OCI-LY7 (cell line): ENCODE measurements at regions not wholly inside any gene's neighbourhood (a gene's known extent, or its start where the extent isn't known, plus 50 kb on each side); places are given as distances from the start of the nearest gene placed in this dataset.

Source experiments
- BruUV-seq: library from RNA; stranded (reverse); fragments of 400-500 nt; replicated peaks from 2 replicates; lab custom pipeline; 2021; lab: Mats Ljungman, UMichigan
- CTCF ChIA-PET: fragments of 300-600 bp; sonication (Branson Sonifier 250); formaldehyde crosslinking; loops from one replicate; lab custom pipeline; 2022; ENCODE audit warnings: antibody characterized with exemption; ENCODE audit not compliant: unreplicated experiment; lab: Charles Lee
- POLR2A ChIA-PET: fragments of 300-600 bp; sonication (Branson Sonifier 250); formaldehyde crosslinking; loops from one replicate; lab custom pipeline; 2022; ENCODE audit warnings: antibody characterized with exemption; lab: Charles Lee
- DNase-seq: peaks from one replicate; pipeline ENCODE4 v3.0.0-alpha.2; 2015; ENCODE audit warnings: low spot score
- H2AFZ ChIP-seq: fragments of 200-600 bp; sonication (generic), shearing (Covaris generic); 2 replicates; pipeline ENCODE4 v1.6.1; 2014; ENCODE audit warnings: mild to moderate bottlenecking, antibody characterized with exemption, low read length, moderate library complexity
- H3K27ac ChIP-seq: fragments of 200-600 bp; sonication (generic); 2 replicates; pipeline ENCODE4 v1.5.1; 2014; ENCODE audit warnings: mixed run types, low read depth, mild to moderate bottlenecking, moderate library complexity, low read length, inconsistent platforms; ENCODE audit not compliant: poor library complexity, severe bottlenecking
- H3K36me3 ChIP-seq: fragments of 200-600 bp; sonication (generic); 2 replicates; pipeline ENCODE4 v1.6.1; 2014; ENCODE audit warnings: mild to moderate bottlenecking, antibody characterized with exemption, low read length, moderate library complexity, mixed read lengths; ENCODE audit not compliant: insufficient read depth
- H3K4me1 ChIP-seq: fragments of 200-600 bp; sonication (generic); 2 replicates; pipeline ENCODE4 v1.5.1; 2014; ENCODE audit warnings: mild to moderate bottlenecking, low read length; ENCODE audit not compliant: insufficient read depth, poor library complexity, severe bottlenecking
- H3K4me2 ChIP-seq: fragments of 200-600 bp; sonication (generic); 2 replicates; pipeline ENCODE4 v1.6.1; 2014; ENCODE audit warnings: mild to moderate bottlenecking, low read length
- H3K4me3 ChIP-seq: fragments of 200-600 bp; sonication (generic); 2 replicates; pipeline ENCODE4 v1.5.1; 2014; ENCODE audit warnings: mild to moderate bottlenecking, low read depth, low read length; ENCODE audit not compliant: poor library complexity, severe bottlenecking
- H3K79me2 ChIP-seq: fragments of 200-600 bp; sonication (generic); 2 replicates; pipeline ENCODE4 v1.6.1; 2016; ENCODE audit warnings: low read depth, mild to moderate bottlenecking, low read length, moderate library complexity, mixed read lengths; ENCODE audit not compliant: insufficient read depth
- H3K9me2 ChIP-seq: fragments of 200-600 bp; sonication (generic); 2 replicates; pipeline ENCODE4 v1.6.1; 2016; ENCODE audit warnings: mild to moderate bottlenecking, low read length, mixed read lengths; ENCODE audit not compliant: insufficient read depth
- H3K9me3 ChIP-seq: fragments of 200-600 bp; sonication (generic); 2 replicates; pipeline ENCODE4 v1.6.1; 2014; ENCODE audit warnings: mild to moderate bottlenecking, mixed run types, low read length, mixed read lengths
- H4K20me1 ChIP-seq: fragments of 200-600 bp; sonication (generic); 2 replicates; pipeline ENCODE4 v1.6.1; 2014; ENCODE audit warnings: mild to moderate bottlenecking, antibody characterized with exemption, low read length, moderate library complexity, mixed read lengths; ENCODE audit not compliant: insufficient read depth
- CTCF ChIP-seq: fragments of 200-600 bp; sonication (generic); conservative IDR thresholded peaks from 2 replicates; pipeline ENCODE4 v1.5.1; 2014; ENCODE audit warnings: mild to moderate bottlenecking, antibody characterized with exemption, low read length, moderate library complexity, mixed read lengths
- EZH2phosphoT487 ChIP-seq: fragments of 200-600 bp; sonication (generic); IDR thresholded peaks from 2 replicates; pipeline ENCODE4 v1.6.1; 2018; ENCODE audit warnings: low read depth, borderline replicate concordance, mild to moderate bottlenecking, mixed run types, antibody characterized with exemption, low read length, moderate library complexity, mixed read lengths
- intact Hi-C: fragments of 100-400 bp; cut with micrococcal nuclease; formaldehyde crosslinking; loops from one replicate; pipeline ENCODE4 v1.10.0; 2022; ENCODE audit not compliant: unreplicated experiment

GRCh38 chr5:45094876-45095440 lies 286.2 kb downstream of the MRPS30 start:
- TF ChIP-seq CTCF, result no peak
- TF ChIP-seq EZH2phosphoT487, result no peak
- ChIA-PET POLR2A (interaction anchor here (1.0 kb wide), 1 partner anchor 534 kb away, joined by 4 read pairs; no protein-coding TSS in a partner anchor), CTCF (no interaction called here)
- BruUV-seq, result no TSS peak
- Histone ChIP-seq H3K79me2 (no peaks in the 10 kb centered on the region), H3K9me2 (no peaks in the 10 kb centered on the region), H3K4me1 (no peaks in the 10 kb centered on the region), H2AFZ (no peak overlapping the region), H4K20me1 (no peaks in the 10 kb centered on the region), H3K36me3 (no peaks in the 10 kb centered on the region), H3K9me3 (no peaks in the 10 kb centered on the region), H3K4me3 (no peak overlapping the region), H3K27ac (no peak overlapping the region), H3K4me2 (no peak overlapping the region)
- intact Hi-C loops, result no loop called here
- no peak for DNase-seq

GRCh38 chr5:45098483-45098882 lies 289.7 kb downstream of the MRPS30 start:
- Histone ChIP-seq H4K20me1 (no peaks in the 10 kb centered on the region), H3K4me3 (no peak overlapping the region), H2AFZ (no peak overlapping the region), H3K79me2 (no peaks in the 10 kb centered on the region), H3K4me2 (no peak overlapping the region), H3K9me3 (no peaks in the 10 kb centered on the region), H3K36me3 (no peaks in the 10 kb centered on the region), H3K9me2 (no peaks in the 10 kb centered on the region), H3K27ac (no peak overlapping the region), H3K4me1 (no peaks in the 10 kb centered on the region)
- intact Hi-C loops, result no loop called here
- POLR2A ChIA-PET, result no interaction called here
- no peak for DNase-seq
- CTCF ChIA-PET, result no interaction called here
- no TSS peak for BruUV-seq
- TF ChIP-seq EZH2phosphoT487, result no peak
- no peak for TF ChIP-seq CTCF

- intact Hi-C loops, result no loop called here
- Histone ChIP-seq H3K4me1 (no peaks in the 10 kb centered on the region), H3K4me2 (no peak overlapping the region), H3K9me2 (no peaks in the 10 kb centered on the region), H3K36me3 (no peaks in the 10 kb centered on the region), H3K79me2 (no peaks in the 10 kb centered on the region), H3K9me3 (no peaks in the 10 kb centered on the region), H4K20me1 (no peaks in the 10 kb centered on the region), H2AFZ (no peak overlapping the region), H3K27ac (no peak overlapping the region), H3K4me3 (no peak overlapping the region)
- no TSS peak for BruUV-seq
- TF ChIP-seq EZH2phosphoT487 (no peak), CTCF (no peak)
- DNase-seq, result no peak
- ChIA-PET CTCF (no interaction called here), POLR2A (interaction anchor here (0.7 kb wide), 1 partner anchor 9 kb away, joined by 3 read pairs; no protein-coding TSS in a partner anchor)
These were observed 292.4 kb downstream of the MRPS30 start for GRCh38 chr5:45101146-45101545.
